A549 (cell line): ENCODE measurements at regions not wholly inside any gene's neighbourhood (a gene's known extent, or its start where the extent isn't known, plus 50 kb on each side); places are given as distances from the start of the nearest gene placed in this dataset.

Experiments
- MAZ ChIP-seq: fragments of 150-350 bp; IDR thresholded peaks from 2 replicates; pipeline ENCODE4 v1.6.1; 2014; ENCODE audit warnings: antibody characterized with exemption, low read depth, low read length, borderline replicate concordance
- POLR2A ChIP-seq: IDR thresholded peaks from 2 replicates; pipeline ENCODE4 v1.6.1; 2012; ENCODE audit warnings: mild to moderate bottlenecking, low read length

DNA sequence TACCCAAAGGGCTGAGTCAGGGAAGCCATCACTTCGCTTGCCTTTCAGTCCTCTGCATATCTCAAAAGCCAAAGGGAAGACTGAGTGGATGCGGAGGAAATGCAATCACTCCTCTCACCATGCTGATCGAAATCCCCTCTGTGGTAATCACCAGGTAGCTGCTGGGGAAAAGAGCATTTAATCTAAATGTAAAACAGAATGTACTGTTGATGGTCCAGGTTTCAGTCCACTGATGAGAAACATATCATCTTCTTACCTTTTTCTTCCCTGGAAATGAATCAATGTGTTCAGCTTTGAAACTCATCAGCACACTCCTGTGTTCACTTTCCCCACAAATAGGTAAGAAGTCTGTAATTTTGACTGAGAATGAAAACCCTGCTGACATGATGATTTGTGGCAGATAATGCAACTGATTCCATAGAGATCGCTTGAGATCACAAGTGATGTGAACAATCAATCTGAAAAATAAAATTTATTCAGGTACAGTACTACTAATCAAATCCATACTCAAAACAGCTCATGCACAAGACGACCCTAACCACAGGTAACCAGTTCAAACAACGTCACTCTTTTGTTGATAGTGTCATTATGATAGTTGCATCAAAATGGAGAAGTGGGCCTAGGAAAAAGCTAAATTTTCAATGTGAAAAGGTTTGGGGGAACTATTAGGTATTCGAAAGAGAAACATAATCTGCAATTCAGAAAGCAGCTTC lies 454.0 kb upstream of the RGMB start:
- no peak for TF ChIP-seq MAZ
- no peak for TF ChIP-seq POLR2A
